ENCODE measurements at regions not wholly inside any gene's neighbourhood (a gene's known extent, or its start where the extent isn't known, plus 50 kb on each side); places are given as distances from the start of the nearest gene placed in this dataset.

DNA sequence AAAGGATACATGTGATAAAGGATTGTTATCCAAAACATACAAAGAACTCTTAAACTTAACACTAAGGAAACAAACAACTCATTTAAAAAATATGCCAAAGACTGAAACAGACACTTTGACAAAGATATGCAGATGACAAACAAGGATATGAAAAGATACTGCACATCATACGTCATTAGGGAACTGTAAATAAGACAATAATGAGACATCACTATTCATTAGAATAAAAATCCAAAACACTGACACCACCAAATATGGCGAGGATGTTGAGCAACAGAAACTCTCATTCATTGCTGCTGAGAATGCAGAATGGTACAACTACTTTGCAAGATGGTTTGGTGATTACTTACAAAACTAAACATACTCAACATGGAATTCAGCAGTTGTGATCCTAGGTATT, 156.5 kb upstream of the FOXA2 start:
- no peak for DNase-seq

DNA sequence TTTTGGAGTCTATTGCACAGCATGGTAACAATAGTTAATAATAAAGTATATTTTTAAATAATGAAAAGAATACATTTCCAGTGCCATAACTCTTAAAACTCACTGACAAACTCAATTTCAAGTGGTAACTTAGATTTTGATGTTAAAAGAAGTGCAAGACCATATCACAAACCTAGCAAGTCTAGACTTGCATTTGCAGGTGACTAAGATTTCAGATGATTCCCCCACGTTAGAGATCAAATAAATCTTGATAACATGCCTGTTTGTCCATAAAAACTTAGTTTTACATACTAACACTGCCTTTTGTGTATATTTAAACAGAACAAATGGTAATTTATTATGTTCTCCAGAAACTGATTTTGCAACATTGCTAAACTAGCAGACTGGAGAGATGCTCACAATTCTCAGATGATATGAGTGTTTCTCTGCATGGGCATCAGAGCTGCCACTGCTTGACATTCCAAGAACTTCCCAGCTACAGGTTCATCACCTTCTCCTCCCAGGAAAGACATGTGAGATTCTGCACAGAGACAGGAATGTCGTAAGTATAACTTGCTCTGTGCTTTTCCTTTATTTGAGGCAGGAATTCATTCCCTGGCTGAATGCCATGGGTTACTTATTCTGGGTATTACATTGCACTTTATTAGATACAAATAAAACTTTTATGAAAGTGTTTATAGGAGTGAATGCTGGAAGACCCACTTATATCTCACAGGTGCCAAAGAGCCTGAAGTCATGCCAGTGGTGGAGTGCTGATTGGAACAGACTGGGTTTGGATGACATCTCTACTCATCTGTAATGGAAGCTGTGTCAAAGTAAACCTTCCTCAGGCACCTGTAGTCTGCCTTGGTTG, 160.2 kb upstream of the FOXA2 start:
- no peak for DNase-seq

DNA sequence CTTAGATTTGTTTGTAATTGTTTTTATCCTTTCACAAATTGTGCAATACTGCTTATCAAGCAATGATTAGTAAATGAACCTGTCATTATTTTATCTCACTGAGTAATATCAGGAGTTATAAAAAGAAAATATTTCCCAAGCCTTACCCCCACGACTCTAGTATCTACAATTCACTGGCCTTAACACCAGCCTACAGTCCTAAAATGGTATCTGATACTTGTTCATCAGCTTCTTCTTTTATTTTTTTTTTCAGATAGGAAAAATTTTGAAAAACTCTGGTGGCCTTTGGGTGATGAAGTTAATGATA, 160.8 kb upstream of the FOXA2 start:
- DNase-seq, result no peak

DNA sequence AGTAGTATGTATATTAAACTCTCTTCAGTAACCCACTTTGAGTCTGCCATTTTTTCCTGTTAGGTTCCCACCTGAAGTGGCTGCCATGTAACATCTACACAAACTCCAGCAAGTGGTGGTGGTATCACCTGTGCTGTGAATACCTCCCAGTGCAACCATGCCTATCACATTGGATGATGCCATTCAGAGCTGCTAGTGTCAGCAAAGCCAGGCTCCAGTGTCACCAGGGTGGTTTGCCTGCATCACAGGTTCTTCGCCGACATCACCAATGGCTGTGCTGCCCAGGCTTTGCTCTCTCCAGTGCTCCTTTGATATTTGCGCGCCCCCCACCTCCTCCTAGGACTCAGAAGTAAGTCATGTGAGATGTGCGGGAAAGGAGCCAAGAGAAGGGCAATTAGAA, 162.6 kb upstream of the FOXA2 start:
- DNase-seq, result no peak

DNA sequence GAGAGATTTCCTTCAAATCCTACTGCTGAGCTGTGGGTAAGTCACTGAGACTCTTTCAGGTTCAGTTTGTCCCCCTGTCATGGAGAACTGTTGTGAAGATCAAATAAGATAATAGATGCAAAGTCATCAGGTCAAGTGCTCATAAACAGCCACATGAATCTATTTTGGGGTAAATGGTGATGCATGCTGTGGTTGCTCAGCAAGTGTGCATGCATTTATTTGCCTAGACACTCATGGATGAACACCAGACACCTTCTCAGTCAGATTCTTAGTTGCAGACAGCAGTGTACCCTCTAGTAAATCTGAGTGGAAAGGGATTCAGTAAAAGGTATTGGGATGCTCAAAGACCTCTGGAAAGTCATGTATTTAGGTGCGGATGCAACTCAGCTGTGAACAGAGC, 168.0 kb upstream of the FOXA2 start:
- no peak for DNase-seq

DNA sequence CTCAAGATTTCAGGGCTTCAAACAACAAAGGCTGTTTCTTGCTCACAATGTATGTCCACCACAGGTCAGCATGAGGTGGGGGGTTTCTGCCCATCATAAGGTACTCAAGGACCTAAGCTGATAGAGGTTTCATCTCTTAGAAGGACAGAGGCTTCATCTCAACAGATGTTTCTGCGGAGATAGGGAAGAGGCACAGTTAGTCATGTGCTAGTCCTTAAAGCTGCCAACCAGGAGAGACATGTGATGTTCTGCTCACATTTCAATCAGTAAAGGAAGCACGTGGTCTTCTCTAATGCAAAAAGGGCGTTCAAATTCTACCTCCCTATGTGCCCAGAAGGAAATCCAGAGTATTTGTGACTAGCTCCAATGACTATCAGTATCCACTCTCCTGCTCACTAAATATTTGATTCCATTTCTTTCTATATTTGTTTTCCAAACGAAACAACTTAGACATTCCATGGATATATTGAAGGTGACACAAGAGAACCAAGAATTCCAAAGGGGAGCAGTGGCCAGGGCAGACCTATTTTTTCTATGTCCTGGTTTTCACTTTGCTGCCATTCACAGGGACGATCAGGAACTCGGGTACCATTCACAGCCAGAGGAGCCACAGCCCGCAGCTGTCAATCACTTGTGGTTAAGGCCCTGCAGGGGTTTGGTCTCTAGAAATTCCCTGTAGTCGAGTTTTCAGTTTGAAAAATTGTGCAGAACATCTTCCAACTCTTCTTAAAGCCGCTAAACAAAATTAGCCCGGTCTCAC, 173.2 kb upstream of the FOXA2 start:
- no peak for DNase-seq

DNA sequence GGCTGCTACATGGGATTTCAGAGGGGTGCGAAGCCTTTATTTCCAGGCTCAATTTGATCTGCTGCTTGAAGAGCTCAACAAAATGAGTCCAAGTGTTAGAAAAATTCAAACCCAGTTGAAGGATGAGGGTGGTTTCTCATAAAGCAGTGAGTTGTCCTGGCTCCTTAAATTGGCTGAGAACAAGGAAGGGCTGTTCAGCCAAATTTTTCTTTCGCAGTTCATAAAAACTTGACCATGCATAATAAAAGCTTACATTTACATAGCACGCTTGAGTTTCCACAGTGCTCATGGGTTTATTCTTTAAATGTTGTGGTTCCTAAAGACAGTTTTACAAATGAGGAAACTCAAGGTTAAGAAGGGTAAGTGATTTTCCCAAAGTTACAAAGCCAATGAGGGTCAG, 174.4 kb upstream of the FOXA2 start:
- DNase-seq, result no peak

DNA sequence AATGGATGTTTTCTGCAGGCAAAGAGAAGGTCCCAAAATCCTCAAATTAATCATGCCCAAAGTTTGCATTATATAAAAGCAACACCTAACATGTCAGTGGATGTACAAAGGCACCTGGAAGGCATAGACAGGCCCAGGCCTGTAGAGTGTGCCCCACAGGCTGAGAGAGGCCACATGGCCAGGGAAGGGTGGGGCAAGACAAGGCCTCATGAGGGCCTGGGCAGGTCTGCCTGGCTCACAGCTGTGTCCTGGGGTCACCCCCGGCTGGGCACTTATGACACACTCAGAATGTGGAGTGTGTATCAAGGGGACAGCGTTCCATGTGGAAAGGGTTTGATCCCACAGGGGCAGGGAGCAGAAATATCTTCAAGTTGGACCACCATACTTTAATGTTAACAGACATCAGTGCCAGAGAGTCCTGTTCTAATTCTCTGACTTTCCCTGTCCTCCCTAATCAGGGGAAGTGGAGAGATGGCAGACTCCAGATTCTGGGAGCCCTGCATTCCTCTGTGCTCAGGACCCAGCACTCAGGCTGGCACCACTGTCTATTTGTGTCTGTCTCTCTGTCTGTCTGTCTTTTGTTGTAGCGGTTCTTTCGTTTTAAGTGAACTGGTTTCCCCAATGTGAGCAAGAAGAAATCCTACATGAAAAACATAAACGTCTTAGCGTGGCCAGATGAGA, 178.3 kb upstream of the FOXA2 start:
- no peak for DNase-seq

DNA sequence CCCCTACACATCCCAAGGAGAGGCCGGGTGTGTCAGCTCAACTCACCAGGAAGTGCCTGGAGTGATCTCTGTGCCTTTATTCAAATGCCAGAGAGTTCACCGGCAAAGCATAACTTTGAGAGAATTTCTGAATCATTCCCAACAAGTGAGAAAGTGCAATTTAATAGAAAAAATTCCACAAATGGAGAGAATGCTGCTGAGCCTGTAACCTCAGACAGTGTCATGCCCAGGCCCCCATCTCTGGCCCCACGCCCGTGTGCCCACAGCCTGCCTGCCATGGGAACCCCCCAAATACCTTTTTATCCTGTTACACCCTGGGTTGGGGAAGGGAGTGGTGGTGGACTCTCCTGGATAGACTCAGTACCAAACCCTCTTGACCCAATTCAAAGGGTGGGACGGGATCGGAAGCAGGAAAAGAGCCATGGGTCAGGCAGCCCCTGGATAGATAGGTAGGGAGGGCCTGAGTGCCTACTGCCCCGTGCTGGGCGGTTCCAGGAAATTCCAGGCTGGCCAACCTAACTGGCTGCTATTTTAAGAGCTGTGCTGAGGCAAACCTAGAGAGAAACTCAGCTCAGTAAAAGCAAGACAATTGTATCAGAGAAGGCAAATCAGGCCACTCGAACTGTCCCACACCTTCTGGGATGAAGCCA, 179.0 kb upstream of the FOXA2 start:
- DNase-seq, result no peak

DNA sequence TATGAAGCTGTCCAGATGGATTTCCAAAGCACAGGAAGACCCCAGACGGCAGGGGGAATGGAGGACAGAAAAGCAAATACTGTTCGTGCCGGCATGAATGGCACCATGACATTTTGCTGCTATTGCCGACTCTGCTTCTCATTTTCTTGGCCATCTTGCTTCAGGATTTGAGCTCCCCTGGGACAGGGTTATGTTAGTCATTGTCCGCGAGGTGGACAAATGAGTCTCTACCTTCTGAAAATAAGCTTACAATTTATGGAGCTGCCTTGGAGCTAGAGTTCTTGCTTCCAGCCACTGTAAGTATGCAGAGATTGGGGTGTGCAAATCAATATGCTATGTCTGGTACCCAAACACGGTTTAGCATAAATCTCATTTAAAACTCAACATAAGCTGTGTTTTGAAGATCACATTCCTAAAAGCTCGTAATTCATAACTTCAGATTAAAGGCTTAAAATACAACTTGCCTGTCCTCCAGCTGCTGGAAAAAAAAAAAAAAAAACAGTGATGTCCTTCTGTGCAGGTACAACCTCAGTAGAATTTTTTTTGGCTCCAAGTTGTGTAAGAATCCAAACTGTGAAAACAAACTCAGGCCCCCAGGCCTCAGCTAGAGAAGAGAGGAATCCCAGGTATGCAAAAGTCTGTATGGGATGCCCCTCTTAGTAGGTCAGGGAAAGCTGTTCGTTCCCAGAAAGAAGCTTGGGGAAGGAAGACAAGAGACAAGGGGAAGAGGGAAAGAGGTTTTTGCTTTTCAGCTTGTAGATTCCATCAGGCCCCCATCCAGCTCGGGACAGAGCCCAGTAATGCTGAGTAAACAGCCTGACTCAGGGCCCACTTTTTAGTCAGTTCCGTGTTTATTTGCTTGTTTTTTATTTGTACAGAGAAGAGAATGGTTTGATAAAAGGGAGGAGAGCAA, 184.2 kb upstream of the FOXA2 start:
- DNase-seq, result no peak

DNA sequence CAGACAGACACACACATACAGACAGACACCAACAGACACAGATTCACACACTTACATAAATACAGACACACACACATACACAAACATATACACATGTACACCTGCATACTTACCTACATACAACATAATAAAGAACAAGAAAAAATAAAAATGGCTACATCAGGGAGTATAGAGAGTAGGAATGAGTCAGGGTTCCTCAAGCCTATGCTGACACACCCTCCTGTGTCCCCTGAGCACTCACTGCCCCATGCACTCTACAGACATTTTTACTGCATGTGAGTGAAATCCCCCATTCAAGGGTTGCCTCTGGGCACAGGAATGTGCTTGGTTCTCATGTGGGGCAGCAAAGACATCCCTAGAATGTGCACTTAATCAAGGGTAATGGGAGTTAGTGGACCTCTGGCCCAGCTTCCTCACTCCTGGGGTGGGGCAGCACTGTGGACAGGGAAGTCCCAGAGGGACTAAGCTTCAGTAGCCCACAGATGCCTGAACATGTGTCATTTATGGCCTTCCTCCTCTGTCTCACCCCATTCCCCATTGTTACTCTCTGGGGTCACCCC, 185.9 kb upstream of the FOXA2 start:
- no peak for DNase-seq

DNA sequence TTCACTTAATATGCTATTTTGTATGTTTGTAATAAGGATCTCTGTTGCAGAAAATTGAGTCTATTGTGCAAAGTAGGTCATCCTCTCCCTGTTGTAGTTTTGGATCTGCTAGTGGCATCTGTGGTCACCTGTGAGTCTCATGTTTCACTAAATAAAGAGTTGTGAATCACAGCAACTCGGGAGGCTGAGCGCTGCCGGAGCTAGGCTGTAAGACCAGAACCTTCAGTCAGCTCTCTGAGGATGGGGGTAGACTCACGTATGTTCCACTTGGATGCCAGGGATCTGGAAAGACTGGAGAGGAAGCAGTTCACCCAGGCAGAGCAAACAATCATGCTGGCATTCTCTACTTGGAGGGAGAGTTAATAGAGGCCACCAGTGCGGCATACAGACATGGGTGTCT, 187.3 kb upstream of the FOXA2 start:
- DNase-seq, result no peak

DNA sequence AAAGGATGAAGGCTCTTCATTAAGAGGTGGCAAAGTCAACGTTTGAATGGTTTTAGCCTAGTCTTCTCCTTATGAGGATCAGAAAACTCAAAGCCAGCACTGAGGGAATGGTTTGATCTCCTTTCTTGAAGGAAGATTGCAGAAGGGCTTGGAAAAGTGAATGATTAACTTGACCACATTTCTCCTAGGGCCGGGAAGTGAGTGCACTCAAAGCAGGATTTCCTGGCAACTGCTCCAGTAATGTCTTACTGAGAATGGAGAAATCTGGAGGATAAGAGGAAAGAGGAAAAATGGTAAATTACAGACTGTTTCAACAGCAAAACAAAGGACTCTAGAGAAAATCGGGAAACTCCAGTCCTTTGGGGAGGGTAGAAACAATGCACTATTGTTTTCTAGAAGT, 189.0 kb upstream of the FOXA2 start:
- no peak for DNase-seq

DNA sequence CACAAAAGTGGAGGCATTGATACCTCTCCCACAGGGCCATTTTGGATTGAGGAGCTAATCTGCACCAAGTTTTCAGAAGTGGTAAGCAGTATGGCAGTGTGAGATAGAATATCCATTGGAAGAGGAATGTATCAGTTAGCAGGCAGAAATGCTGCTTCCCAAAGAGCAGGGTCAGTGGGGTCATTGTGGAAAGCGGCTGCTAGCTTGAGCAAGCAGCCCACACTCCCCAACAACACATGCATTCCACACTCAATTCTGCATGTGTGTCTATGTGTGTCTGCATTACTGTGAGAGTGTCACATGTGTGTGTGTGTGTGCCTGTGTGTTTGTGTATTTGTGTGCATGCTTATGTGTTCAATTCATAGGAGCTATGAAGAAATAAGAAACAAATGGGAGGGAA, 190.9 kb upstream of the FOXA2 start:
- no peak for DNase-seq

DNA sequence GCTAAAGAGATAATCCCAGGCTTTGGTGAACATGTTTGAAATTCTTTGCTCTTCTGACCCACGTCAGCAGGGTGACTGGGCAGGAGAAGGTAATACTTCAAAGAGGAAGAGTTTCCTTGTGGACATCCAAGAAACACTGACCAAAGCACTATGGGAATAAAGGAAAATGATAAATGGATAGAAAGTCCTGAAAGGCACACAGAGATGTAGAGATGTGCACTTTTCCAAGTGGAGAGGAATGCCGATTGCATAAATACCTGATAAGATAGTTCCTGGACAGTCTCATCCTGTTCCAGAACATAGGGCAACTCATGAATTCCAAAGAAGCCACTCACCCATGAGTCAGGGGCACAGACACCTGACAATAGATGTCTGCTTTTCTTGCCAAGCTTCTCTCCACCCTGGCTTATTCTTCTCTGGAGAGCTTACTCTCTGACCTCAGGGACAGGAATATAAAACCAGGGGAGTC, 191.3 kb upstream of the FOXA2 start:
- DNase-seq, result no peak

DNA sequence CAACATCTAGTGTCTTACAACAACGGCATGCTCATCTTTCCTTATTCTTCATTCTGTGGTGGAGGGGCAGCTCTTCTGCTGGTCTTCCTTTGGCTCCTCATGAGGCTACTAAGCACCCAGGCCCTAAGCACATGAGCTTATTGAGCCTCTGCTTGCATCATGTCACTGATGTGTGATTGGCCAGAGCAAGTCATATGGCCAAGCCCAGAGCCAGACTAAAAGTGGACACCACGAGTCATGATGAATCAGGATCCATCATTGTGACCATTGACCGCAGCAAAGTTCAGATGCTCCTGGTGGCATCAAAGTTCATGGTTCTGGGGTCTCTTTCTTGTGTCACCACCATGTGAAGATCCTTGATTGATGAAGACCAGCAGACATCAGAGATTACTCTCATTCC, 192.0 kb upstream of the FOXA2 start:
- DNase-seq, result no peak

DNA sequence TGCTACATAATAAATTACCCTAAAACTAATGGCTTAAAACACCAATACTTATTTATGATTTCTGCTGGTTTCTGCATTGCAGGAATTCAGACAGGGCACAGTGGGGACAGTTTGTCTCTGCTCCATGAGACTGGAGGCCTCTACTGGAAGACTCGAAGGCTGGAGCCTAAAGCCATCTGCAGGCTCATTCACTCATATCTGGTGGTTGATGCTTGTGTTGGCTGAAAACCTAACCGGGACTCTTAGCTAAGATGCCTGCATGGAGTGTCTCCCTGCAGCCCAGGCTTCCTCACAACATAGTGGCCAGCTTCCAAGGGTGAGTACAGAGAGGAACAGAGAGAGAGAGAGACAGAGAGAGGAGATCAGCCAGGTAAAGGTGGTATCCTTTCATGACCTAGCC, 195.5 kb upstream of the FOXA2 start:
- DNase-seq, result no peak

DNA sequence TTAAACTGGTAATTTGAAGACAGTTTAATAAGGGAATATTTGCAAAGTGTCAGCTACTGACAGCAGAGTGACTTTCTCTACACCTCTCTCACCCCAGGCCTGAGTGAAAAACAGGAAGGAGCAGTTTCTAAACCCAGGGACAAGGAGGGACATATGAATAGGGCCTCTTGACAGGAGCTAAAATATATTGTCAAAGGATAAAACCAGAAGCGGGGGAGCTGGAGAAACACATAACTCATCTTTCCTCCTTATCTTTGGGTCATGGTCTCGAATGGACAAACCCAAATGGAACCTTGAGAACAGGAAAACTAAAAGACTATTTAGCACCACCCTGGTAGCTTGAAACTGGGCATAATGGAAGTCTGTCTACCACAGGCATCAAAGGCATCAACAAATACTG, 197.5 kb upstream of the FOXA2 start:
- no peak for DNase-seq

DNA sequence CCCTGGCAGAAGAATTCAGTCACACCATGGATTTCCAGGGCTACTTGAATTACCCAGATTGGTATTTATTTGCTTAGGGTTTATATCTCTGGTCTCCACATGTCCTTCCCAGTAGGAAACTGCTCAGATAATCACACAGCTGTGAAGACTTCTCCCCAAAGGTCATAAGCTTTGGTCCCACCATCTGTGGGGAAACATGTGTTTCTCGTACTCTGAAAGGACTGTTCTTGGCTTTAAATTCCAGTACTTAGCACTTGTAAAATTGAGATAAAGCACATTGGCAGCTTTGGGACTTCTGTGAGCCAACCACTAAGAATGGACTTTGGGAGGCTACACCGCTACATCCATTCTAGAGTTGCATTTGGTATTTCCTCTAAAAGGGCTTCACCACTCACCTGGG, 205.3 kb upstream of the FOXA2 start:
- DNase-seq, result no peak

DNA sequence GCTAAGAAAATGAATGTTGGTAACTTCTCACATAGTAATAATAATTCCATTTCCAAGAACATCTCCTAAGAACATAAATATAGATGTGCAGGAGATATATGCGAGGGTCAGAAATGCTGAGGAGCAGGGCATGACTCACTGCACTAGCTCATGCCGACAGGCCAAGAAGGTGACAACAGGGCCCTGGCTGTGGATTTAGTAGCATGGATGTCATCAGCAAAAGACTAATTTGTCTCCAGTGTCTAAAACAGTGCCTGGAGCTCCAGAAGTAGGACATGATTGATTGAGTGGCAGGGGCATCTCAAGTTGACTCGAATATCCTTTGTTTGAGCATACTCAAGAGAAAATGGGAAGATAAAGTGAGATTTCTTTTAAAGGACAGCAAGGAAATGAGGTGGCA, 207.0 kb upstream of the FOXA2 start:
- no peak for DNase-seq

DNA sequence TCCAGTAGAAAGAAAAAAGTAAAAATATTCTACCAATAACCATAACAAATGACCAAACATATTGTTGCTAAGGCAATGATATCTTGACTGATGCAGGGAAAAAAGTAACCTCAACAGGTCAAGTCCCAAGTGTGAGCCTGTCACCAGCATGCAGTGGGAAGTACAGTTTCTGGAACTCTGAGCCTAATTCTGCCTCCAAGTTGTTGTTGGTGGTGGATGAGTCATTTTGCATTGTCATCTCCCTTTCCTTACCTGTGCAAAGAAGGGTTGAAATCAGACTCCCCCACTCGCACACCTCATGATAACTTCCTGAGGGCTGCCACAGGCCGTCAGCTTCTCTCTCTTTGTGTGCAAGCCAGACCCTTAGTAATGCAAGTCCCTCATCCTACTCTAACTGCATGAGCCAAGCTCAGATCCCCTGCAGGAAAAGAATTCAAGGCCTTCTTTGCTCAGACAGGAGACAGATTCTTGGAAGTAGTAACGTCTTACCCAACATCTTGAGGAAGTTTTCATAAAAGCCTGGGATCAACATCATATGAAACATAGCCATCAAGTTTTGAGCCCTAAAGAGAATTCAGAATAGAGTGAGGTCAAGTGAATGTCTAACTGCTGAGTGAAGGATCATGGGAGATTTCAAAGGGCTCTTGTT, 207.6 kb upstream of the FOXA2 start:
- DNase-seq, result no peak
